Vagina (tissue), 2 donors: ENCODE measurements at regions not wholly inside any gene's neighbourhood (a gene's known extent, or its start where the extent isn't known, plus 50 kb on each side); places are given as distances from the start of the nearest gene placed in this dataset.

Source experiments
- DNase-seq, 2 donors: peaks; one replicate each; pipeline ENCODE4 v3.0.0-alpha.2; 2017; ENCODE audit errors: extremely low spot score in 2 of 2
- H3K27ac ChIP-seq: fragments of 200-600 bp; sonication (generic); one replicate; pipeline ENCODE4 v1.5.1; 2019
- H3K27me3 ChIP-seq: fragments of 200-600 bp; sonication (generic); one replicate; pipeline ENCODE4 v1.5.1; 2019
- H3K36me3 ChIP-seq, 2 donors: fragments of 200-600 bp; sonication (generic); one replicate each; pipeline ENCODE4 v1.5.1; 2017 to 2019
- H3K4me1 ChIP-seq: fragments of 200-600 bp; sonication (generic); one replicate; pipeline ENCODE4 v1.5.1; 2019
- H3K4me3 ChIP-seq, 2 donors: fragments of 200-600 bp; sonication (generic); 1 replicate in 1 of 2; 2 replicates in 1 of 2; pipeline ENCODE4 v1.5.1; 2016 to 2019
- H3K9me3 ChIP-seq: fragments of 200-600 bp; sonication (generic); one replicate; pipeline ENCODE4 v1.5.1; 2019
- CTCF ChIP-seq, 3 experiments: fragments of 450-650 bp in 2 of 3; fragments of 200-600 bp in 1 of 3; sonication (generic) in 1 of 3; IDR thresholded peaks; one replicate each; pipeline ENCODE4 v1.5.1; 2017 to 2019; ENCODE audit warnings: antibody characterized with exemption in 3 of 3, mild to moderate bottlenecking in 2 of 3, moderate library complexity in 2 of 3
- POLR2A ChIP-seq, 2 donors: fragments of 450-650 bp; IDR thresholded peaks; one replicate each; pipeline ENCODE4 v1.6.1; 2017; ENCODE audit warnings: antibody characterized with exemption in 2 of 2, mild to moderate bottlenecking in 2 of 2, moderate library complexity in 2 of 2
- POLR2AphosphoS5 ChIP-seq, 2 donors: sonication (generic); formaldehyde crosslinking; IDR thresholded peaks; one replicate each; pipeline ENCODE4 v1.9.0; 2017; ENCODE audit warnings: antibody characterized with exemption in 2 of 2, mild to moderate bottlenecking in 2 of 2, low read depth in 1 of 2; ENCODE audit not compliant: insufficient read depth in 1 of 2
- intact Hi-C: fragments of 100-400 bp; cut with DNase I; formaldehyde crosslinking; loops from one replicate; pipeline ENCODE4 v1.15.1; 2023

- no peaks in the 10 kb centered on the region for H3K9me3 ChIP-seq
- intact Hi-C loops: no loop called here
- no peaks in the 10 kb centered on the region for H3K27me3 ChIP-seq
- H3K36me3 ChIP-seq: no peaks in the 10 kb centered on the region
- H3K27ac ChIP-seq: no peak overlapping the region
- no peak for TF ChIP-seq POLR2AphosphoS5 (IDR thresholded peaks at IDR 0.05; ENCODE audit: insufficient read depth in 1 of 2, low read depth in 1 of 2)
- no peak for TF ChIP-seq CTCF (IDR thresholded peaks at IDR 0.05)
- TF ChIP-seq POLR2A (IDR thresholded peaks at IDR 0.05): no peak
- no peak overlapping the region for H3K4me3 ChIP-seq
- no peaks in the 10 kb centered on the region for H3K4me1 ChIP-seq
- no peak for DNase-seq
Measured at GRCh38 chr13:64770743-64771142, 2459.4 kb downstream of the PCDH9 start.

GRCh38 chr13:64767054-64767453 is 2463.1 kb downstream of the PCDH9 start:
- TF ChIP-seq POLR2AphosphoS5 (IDR thresholded peaks at IDR 0.05; ENCODE audit: insufficient read depth in 1 of 2, low read depth in 1 of 2) (no peak), CTCF (IDR thresholded peaks at IDR 0.05) (no peak), POLR2A (IDR thresholded peaks at IDR 0.05) (no peak)
- no peak for DNase-seq
- H3K36me3 ChIP-seq: no peaks in the 10 kb centered on the region
- no peak overlapping the region for H3K27ac ChIP-seq
- H3K4me1 ChIP-seq: no peaks in the 10 kb centered on the region
- H3K9me3 ChIP-seq: no peaks in the 10 kb centered on the region
- H3K4me3 ChIP-seq: no peak overlapping the region
- intact Hi-C loops: no loop called here
- no peaks in the 10 kb centered on the region for H3K27me3 ChIP-seq

- TF ChIP-seq CTCF (IDR thresholded peaks at IDR 0.05) (no peak), POLR2A (IDR thresholded peaks at IDR 0.05) (no peak), POLR2AphosphoS5 (IDR thresholded peaks at IDR 0.05; ENCODE audit: insufficient read depth in 1 of 2, low read depth in 1 of 2) (no peak)
- Histone ChIP-seq H3K36me3 (no peaks in the 10 kb centered on the region), H3K4me1 (no peaks in the 10 kb centered on the region), H3K27me3 (no peaks in the 10 kb centered on the region), H3K4me3 (no peak overlapping the region), H3K9me3 (no peaks in the 10 kb centered on the region), H3K27ac (no peak overlapping the region)
- no peak for DNase-seq
- intact Hi-C loops: no loop called here
Measured at GRCh38 chr13:64765636-64766035, 2464.5 kb downstream of the PCDH9 start.

GRCh38 chr13:64758521-64759244 is 2471.5 kb downstream of the PCDH9 start:
- H3K4me3 ChIP-seq: no peak overlapping the region
- H3K27me3 ChIP-seq: no peaks in the 10 kb centered on the region
- intact Hi-C loops: no loop called here
- no peak overlapping the region for H3K27ac ChIP-seq
- no peak for DNase-seq
- TF ChIP-seq CTCF (IDR thresholded peaks at IDR 0.05) (no peak), POLR2AphosphoS5 (IDR thresholded peaks at IDR 0.05; ENCODE audit: insufficient read depth in 1 of 2, low read depth in 1 of 2) (no peak), POLR2A (IDR thresholded peaks at IDR 0.05) (no peak)
- H3K4me1 ChIP-seq: no peaks in the 10 kb centered on the region
- H3K36me3 ChIP-seq: no peaks in the 10 kb centered on the region
- no peaks in the 10 kb centered on the region for H3K9me3 ChIP-seq

- Histone ChIP-seq H3K36me3 (no peaks in the 10 kb centered on the region), H3K9me3 (no peaks in the 10 kb centered on the region), H3K27ac (no peak overlapping the region), H3K4me1 (no peaks in the 10 kb centered on the region), H3K27me3 (no peaks in the 10 kb centered on the region), H3K4me3 (no peak overlapping the region)
- no peak for TF ChIP-seq POLR2AphosphoS5 (IDR thresholded peaks at IDR 0.05; ENCODE audit: insufficient read depth in 1 of 2, low read depth in 1 of 2)
- TF ChIP-seq CTCF (IDR thresholded peaks at IDR 0.05): no peak
- TF ChIP-seq POLR2A (IDR thresholded peaks at IDR 0.05): no peak
- no peak for DNase-seq
- intact Hi-C loops: no loop called here
Measured at GRCh38 chr13:64756621-64757020, 2473.5 kb downstream of the PCDH9 start.
